LNCAP (cell line): ENCODE measurements at regions not wholly inside any gene's neighbourhood (a gene's known extent, or its start where the extent isn't known, plus 50 kb on each side); places are given as distances from the start of the nearest gene placed in this dataset.

Experiments used
- TF ChIP-seq, protein P1 (sequence below): fragments of 450-650 bp; IDR thresholded peaks from 2 replicates; pipeline ENCODE4 v1.5.1; 2017; ENCODE audit warnings: mild to moderate bottlenecking

DNA sequence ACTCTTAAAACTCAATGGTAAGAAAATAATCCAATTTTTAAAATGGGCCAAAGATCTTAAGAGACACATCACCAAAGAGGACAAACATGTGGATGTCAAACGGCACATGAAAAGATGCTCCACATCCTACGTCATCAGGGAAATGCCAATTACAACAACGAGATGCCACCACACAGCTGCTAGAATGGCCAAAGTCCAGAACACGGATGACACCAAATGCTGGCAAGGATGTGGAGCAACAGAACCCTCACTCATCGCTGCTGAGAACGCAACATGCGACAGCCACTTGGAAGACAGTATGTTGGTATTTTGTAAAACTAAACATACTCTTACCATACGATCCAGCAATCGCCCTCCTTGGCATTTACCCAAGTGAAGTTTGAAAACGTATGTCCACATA lies 132.8 kb upstream of the CDH4 start:
- TF ChIP-seq, protein P1, sequence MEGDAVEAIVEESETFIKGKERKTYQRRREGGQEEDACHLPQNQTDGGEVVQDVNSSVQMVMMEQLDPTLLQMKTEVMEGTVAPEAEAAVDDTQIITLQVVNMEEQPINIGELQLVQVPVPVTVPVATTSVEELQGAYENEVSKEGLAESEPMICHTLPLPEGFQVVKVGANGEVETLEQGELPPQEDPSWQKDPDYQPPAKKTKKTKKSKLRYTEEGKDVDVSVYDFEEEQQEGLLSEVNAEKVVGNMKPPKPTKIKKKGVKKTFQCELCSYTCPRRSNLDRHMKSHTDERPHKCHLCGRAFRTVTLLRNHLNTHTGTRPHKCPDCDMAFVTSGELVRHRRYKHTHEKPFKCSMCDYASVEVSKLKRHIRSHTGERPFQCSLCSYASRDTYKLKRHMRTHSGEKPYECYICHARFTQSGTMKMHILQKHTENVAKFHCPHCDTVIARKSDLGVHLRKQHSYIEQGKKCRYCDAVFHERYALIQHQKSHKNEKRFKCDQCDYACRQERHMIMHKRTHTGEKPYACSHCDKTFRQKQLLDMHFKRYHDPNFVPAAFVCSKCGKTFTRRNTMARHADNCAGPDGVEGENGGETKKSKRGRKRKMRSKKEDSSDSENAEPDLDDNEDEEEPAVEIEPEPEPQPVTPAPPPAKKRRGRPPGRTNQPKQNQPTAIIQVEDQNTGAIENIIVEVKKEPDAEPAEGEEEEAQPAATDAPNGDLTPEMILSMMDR, result no peak

DNA sequence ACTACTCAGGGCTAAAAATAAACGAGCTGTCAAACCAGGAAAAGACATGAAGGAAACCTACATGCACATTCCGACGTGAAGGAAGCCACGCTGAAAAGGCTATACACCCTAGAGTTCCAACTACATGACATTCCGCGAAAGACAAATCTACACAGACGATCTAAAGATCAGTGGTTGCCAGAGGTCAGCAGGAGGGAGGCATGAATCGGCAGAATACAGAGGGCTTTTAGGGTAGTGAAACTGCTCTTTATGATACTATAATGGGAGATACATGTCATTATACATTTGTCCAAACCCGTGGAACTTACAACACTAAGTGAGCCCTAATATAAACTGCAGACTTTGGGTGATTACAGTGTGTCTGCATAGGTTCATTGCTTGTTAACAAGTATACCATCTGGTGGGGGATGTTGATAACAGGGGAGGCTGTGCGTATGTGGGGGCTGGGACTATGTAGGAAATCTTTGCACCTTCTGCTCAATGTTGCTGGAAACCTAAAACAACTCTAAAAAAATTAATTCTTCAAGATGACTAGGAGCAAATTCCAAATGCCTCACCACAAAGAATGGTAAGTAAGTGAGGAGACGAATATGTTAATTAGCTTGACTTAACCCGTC lies 132.2 kb upstream of the CDH4 start:
- TF ChIP-seq, protein P1, result no peak

DNA sequence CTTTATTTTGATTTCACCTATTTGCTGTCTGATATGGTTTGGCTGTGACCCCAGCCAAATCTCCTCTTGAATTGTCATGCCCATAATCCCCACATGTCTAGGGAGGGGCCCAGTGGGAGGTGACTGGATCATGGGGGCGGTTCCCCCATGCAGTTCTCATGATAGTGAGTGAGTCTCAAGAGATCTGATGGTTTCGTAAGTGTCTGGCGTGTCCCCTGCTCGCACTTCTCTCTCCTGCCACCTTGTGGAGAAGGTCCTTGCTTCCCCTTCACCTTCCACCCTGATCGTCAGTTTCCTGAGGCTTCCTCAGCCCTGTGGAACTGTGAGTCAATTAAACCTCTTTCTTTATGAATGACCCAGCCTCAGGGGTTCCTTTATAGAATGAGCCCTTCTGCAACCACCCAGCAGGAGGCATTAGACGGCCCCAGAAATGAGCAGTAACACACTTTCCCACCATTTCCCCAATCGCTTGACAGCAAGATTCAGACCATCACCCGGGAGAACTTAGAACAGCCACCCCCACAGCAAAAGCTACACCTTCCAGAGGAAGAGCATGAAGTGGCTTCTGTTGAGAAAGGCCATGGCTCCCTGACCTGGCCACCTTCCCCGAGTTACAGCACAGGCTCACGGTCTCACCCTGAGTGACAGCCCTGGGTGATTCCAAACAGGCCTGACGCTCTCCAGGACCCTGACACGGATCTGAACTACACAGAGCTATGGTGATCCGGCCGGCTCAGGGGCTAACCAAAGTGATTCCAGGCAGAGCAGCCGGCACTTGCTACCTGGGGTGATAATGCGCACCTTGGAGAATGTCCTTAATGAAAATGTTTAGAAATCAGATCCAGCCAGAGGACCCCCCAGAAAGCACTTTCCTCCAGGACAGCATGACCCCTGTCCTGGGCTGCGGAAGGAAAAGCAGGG lies 131.2 kb upstream of the CDH4 start:
- TF ChIP-seq, protein P1, result peak; percentile 55

DNA sequence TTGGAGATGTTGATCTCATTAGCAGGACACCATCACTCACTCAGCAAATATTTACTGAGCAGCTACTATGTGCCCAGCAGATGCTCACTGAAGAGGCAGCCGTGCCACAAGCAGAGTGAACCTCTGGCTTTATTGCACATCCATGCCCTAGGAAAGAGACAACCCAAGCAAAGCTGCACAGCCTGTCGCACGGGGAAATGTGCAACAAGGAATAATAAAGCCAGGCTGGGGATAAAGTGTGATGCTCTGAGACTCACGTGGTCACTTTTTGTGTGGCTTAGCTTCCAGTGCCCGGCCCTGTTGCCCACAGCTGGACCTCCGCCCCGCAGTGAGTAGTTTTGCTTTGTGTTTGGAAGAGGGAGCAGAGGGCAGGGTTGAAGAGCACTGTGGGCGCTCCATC lies 130.4 kb upstream of the CDH4 start:
- TF ChIP-seq, protein P1, result no peak

DNA sequence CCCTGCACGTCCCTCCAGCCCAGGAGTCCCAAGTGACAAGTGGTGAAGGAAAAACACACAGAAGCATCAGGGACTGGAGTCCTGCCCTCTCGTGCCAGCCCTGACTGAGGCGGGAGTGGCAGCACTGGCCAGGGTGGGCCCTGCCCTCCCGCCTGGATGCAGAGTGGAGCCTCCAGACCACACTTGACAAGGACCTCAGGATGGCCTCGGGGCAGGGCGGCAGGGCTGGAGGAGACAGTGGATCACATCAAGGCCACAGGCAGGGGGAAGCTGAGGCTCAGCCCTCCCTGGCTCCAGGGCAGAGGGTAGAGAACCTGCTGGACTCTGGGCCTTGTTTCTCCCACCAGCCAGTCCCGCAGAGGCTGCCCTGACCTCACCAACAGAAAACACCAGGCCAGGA lies 128.8 kb upstream of the CDH4 start:
- TF ChIP-seq, protein P1, result no peak

DNA sequence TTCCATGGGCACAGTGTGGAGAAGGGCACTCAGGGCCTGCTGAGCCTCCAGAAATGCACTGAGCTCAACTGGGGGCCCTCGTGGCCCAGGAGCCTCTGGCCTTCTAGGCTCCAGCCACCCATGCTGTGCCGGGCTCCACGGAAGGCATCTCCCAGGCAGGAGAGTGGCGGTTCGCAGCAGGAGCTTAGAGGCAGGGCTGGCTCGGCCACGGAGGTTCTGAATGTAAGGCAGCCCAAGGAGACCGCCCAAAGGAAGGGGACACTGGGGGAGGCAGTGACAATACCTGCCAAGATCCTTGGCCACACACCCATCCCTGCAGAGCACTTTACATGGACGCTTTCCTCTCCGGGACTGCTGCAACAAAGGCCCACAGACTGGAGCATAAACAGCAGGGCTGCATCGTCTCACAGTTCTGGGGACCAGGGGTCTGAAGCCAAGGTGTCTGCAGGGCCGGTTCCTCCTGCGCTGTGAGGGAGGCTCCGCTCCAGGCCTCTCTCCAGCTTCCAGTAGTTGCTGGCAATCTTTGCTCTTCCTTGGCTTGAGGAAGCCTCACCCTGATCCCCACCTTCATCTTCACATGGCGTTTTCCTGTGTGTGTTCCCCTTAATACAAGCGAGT lies 128.2 kb upstream of the CDH4 start:
- TF ChIP-seq, protein P1, result no peak

DNA sequence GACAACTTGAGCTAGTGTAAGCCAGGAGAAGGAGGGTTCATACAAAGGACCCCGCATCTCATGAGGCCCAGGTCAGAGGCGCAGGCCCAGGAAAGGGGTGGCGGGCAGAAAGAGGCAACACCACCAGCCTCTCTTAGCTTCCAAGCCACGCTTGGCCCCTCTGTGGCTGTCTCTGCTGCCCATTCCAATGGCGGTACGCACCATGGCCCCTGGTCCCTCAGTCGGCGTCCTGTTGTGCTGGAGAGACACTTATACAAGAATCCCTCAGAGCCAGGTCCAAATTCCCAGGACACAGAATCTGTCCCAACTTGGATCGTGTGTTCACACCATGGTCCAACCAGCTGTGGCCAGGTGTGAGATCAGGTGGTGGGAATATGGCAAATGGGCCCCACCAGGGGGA lies 127.0 kb upstream of the CDH4 start:
- TF ChIP-seq, protein P1, result no peak
